Stromal cell of bone marrow (primary cell): ENCODE measurements at regions not wholly inside any gene's neighbourhood (a gene's known extent, or its start where the extent isn't known, plus 50 kb on each side); places are given as distances from the start of the nearest gene placed in this dataset.

Experiments used
- DNase-seq: peaks from one replicate; pipeline ENCODE4 v3.0.0-alpha.2; 2012; ENCODE audit warnings: low read depth

DNA sequence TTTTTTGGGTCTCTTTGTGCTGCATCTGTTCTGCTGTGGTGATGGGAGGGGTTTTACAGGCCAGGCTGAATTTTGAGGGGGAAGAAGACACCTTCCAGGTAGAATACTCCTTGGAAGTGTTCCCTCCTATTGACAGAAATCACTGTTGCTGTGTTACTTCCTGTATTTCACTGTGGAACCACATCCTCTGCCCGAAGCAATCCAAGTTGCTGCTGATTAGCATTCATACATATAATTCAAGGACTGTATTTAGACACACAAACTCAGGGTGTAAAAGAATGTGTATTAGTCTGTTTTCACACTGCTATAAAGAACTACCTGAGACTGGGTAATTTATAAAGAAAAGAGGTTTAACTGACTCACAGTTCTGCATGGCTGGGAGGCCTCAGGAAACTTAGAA, 50.6 kb upstream of the TMEM244 start:
- DNase-seq = no peak
